SU-DHL-6 (cell line): ENCODE measurements at regions not wholly inside any gene's neighbourhood (a gene's known extent, or its start where the extent isn't known, plus 50 kb on each side); places are given as distances from the start of the nearest gene placed in this dataset.
"Not testable (repeated sequence)": the region's sequence is repeated elsewhere in the genome, so short reads cannot be mapped to it uniquely, and the experiment has no call there.

ENCODE experiments used
- CTCF ChIP-seq: fragments of 200-600 bp; sonication (generic); IDR thresholded peaks from one replicate; pipeline ENCODE4 v1.5.1; 2017; ENCODE audit warnings: antibody characterized with exemption, mild to moderate bottlenecking, low read length, moderate library complexity; ENCODE audit not compliant: insufficient read depth, poor library complexity, severe bottlenecking
- EZH2phosphoT487 ChIP-seq: fragments of 200-600 bp; sonication (generic), shearing (Covaris generic); conservative IDR thresholded peaks from 2 replicates; pipeline ENCODE4 v1.6.1; 2018; ENCODE audit warnings: mild to moderate bottlenecking, antibody characterized with exemption, low read length, moderate library complexity, mixed read lengths

GRCh38 chr21:17293016-17293562 lies 219.8 kb upstream of the CXADR start:
- not testable (repeated sequence) for TF ChIP-seq CTCF, EZH2phosphoT487
